HepG2 (cell line): ENCODE measurements at regions not wholly inside any gene's neighbourhood (a gene's known extent, or its start where the extent isn't known, plus 50 kb on each side); places are given as distances from the start of the nearest gene placed in this dataset.

Source experiments
- ATAC-seq: fragments of 200-7000 bp; cut with Tn5 transposase; 3 replicates; pipeline ENCODE4 v1.9.1; 2020; ENCODE audit warnings: mild to moderate bottlenecking, moderate library complexity
- BruUV-seq: library from RNA; stranded (reverse); fragments of 400-500 nt; replicated peaks from 2 replicates; lab custom pipeline; 2021; lab: Mats Ljungman, UMichigan
- CTCF ChIA-PET: fragments of 300-600 bp; formaldehyde crosslinking; extraction: SDS; loops from one replicate; lab custom pipeline; 2021; ENCODE audit warnings: low total read pairs, inconsistent platforms, low intra/inter-chr PET ratio; lab: Yijun Ruan, JAX
- POLR2A ChIA-PET: fragments of 350-600 bp; sonication (Branson Sonifier 250); formaldehyde crosslinking; loops from one replicate; lab custom pipeline; 2020; ENCODE audit warnings: antibody characterized with exemption, inconsistent platforms; lab: Yijun Ruan, JAX
- DNase-seq: peaks from one replicate; pipeline ENCODE4 v3.0.0-alpha.2; 2015; ENCODE audit warnings: low spot score
- FAIRE-seq: peaks from 3 replicates; lab custom pipeline; 2011; peaks lifted over from hg19 to GRCh38; lab: Jason Lieb, UNC
- H2AFZ ChIP-seq: one replicate; pipeline ENCODE4 v1.6.1; 2011; ENCODE audit warnings: low read length, inconsistent platforms
- H3K27ac ChIP-seq: fragments of 300-600 bp; 3 replicates; pipeline ENCODE4 v1.8.0; 2011; ENCODE audit warnings: mixed run types, mild to moderate bottlenecking, mixed read lengths, low read length, inconsistent platforms; ENCODE audit not compliant: insufficient read depth; ENCODE audit errors: extremely low read length
- H3K27me3 ChIP-seq, 2 experiments: fragments of 200-600 bp in 1 of 2; 2 replicates in 1 of 2; 3 replicates in 1 of 2; pipeline versions ENCODE4 v1.6.0 to v1.8.0; 2011; ENCODE audit warnings: low read length in 2 of 2, mild to moderate bottlenecking in 2 of 2, moderate library complexity in 2 of 2, inconsistent platforms in 1 of 2; ENCODE audit not compliant: insufficient read depth in 2 of 2, control insufficient read depth in 1 of 2
- H3K36me3 ChIP-seq, 2 experiments: fragments of 200-600 bp in 1 of 2; replicated peaks in 1 of 2; 2 replicates in 1 of 2; 3 replicates in 1 of 2; pipeline versions ENCODE4 v1.5.1 to v1.8.0; 2011; ENCODE audit warnings: low read length in 2 of 2, inconsistent platforms in 1 of 2; ENCODE audit not compliant: insufficient read depth in 2 of 2, control insufficient read depth in 1 of 2
- H3K4me1 ChIP-seq: 2 replicates; pipeline ENCODE4 v1.5.1; 2012; ENCODE audit warnings: low read length, inconsistent platforms; ENCODE audit not compliant: insufficient read depth
- H3K4me2 ChIP-seq: 2 replicates; pipeline ENCODE4 v1.6.0; 2011; ENCODE audit warnings: low read depth, low read length, inconsistent platforms
- H3K4me3 ChIP-seq, 3 experiments: fragments of 200-600 bp in 1 of 3; sonication (generic), shearing (Covaris generic) in 1 of 3; replicated peaks in 1 of 3; 2 replicates each; pipeline ENCODE4 v1.5.1; 2011 to 2016; ENCODE audit warnings: low read length in 3 of 3, inconsistent platforms in 2 of 3, low read depth in 2 of 3, mild to moderate bottlenecking in 2 of 3, control low read depth in 1 of 3, mixed read lengths in 1 of 3; ENCODE audit not compliant: insufficient read depth in 1 of 3
- H3K79me2 ChIP-seq: one replicate; pipeline ENCODE4 v1.6.1; 2011; ENCODE audit warnings: low read length, inconsistent platforms; ENCODE audit not compliant: insufficient read depth
- H3K9ac ChIP-seq: 2 replicates; pipeline ENCODE4 v1.6.0; 2011; ENCODE audit warnings: mild to moderate bottlenecking, low read depth, low read length, inconsistent platforms; ENCODE audit not compliant: insufficient read depth
- H3K9me3 ChIP-seq: 2 replicates; pipeline ENCODE4 v1.5.1; 2012; ENCODE audit warnings: mild to moderate bottlenecking, low read length
- H4K20me1 ChIP-seq: 2 replicates; pipeline ENCODE4 v1.6.0; 2011; ENCODE audit warnings: inconsistent platforms, mild to moderate bottlenecking, low read length, moderate library complexity; ENCODE audit not compliant: insufficient read depth
- HOMEZ ChIP-seq: IDR thresholded peaks from 2 replicates; pipeline ENCODE4 v1.6.1; 2016; ENCODE audit warnings: low read depth
- IKZF1 ChIP-seq: fragments of 450-650 bp; IDR thresholded peaks from 2 replicates; pipeline ENCODE4 v1.7.1; 2016
- NFYC ChIP-seq: IDR thresholded peaks from 2 replicates; pipeline ENCODE4 v1.6.1; 2016; ENCODE audit warnings: missing genetic modification reagents, missing compliant biosample characterization
- RCOR2 ChIP-seq: IDR thresholded peaks from 2 replicates; pipeline ENCODE4 v1.6.1; 2016; ENCODE audit warnings: missing biosample characterization, missing genetic modification reagents
- ZIK1 ChIP-seq: sonication (generic); formaldehyde crosslinking; IDR thresholded peaks from 2 replicates; pipeline ENCODE4 v1.5.0; 2020; ENCODE audit warnings: mild to moderate bottlenecking, low read depth, missing genetic modification reagents, borderline replicate concordance
- ZNF337 ChIP-seq: sonication (generic); formaldehyde crosslinking; IDR thresholded peaks from 2 replicates; pipeline ENCODE4 v1.5.1; 2020; ENCODE audit warnings: missing genetic modification reagents, low read depth, mild to moderate bottlenecking, borderline replicate concordance
- ZNF580 ChIP-seq: IDR thresholded peaks from 2 replicates; pipeline ENCODE4 v1.6.1; 2016; ENCODE audit warnings: low read depth, borderline replicate concordance
- ZSCAN25 ChIP-seq: sonication (generic); formaldehyde crosslinking; IDR thresholded peaks from 2 replicates; pipeline ENCODE4 v1.8.0; 2022; ENCODE audit warnings: mild to moderate bottlenecking, missing genetic modification reagents
- ZUFSP ChIP-seq: sonication (generic); formaldehyde crosslinking; IDR thresholded peaks from 2 replicates; pipeline ENCODE4 v1.9.0; 2021; ENCODE audit warnings: missing genetic modification reagents, mild to moderate bottlenecking, borderline replicate concordance
- WGBS: methylation state at CpG from one replicate; pipeline ENCODE4 v1.1.6; 2017; ENCODE audit warnings: low lambda C conversion rate; 5-methylcytosine and 5-hydroxymethylcytosine counted together
- in situ Hi-C: cut with HindIII; loops from 2 replicates; pipeline ENCODE4 v1.10.0; 2017; ENCODE audit warnings: low pct_unique_long_range_greater_than_20kb; ENCODE audit not compliant: extremely low pct_ligation_motif_present
- intact Hi-C: fragments of 100-400 bp; cut with micrococcal nuclease; formaldehyde crosslinking; loops from one replicate; pipeline ENCODE4 v1.10.0; 2022; ENCODE audit not compliant: unreplicated experiment
- TF ChIP-seq, protein P1 (sequence below): sonication (generic); formaldehyde crosslinking; IDR thresholded peaks from 2 replicates; pipeline ENCODE4 v1.5.1; 2020; ENCODE audit warnings: mild to moderate bottlenecking, missing genetic modification reagents, borderline replicate concordance
- TF ChIP-seq, protein P2 (sequence below): conservative IDR thresholded peaks from 2 replicates; pipeline ENCODE4 v1.6.1; 2018; ENCODE audit warnings: missing genetic modification reagents

DNA sequence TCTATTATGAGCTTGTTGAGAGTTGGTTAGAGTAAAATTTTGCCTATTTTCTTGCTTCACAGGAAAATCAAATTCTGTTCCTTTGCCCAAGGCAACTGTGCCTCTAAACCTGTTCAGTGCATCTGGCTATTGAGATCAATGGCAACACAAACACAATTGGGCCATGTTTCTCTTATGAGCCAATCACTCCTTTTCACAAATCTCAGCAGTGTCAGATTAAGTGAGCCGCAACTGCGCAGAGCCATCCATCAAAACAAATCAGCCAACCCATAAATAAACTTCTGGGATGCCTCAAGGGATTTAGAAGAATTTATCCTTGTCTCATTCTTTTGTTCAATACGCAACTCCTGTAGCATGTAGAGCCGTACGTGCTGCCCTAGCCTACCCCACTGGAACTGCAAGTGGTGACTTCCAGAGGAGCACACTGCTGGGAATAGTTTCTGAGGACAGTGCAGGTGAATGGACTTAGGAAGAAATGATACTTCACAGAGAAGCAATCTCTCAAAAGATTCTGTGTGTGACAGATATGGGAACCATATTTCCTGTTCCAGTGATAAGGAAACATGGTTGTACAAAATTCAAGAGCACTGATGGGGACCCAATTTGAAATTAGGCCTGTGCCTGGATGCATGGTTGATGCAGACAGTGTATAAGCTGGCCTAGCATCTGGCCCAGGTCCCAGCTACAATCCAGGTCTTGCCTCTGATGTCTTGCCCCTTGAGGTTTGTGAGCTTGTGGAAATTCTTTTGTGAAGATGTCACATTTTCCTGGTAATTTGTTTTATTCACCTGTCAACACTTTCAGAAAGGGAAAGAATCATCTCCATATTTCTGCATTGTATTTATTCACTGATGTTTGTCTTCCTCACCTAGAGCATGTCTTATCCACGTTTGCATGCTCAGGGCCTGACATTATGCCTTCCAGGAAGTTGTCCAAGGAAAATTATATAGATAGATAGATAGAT lies 166.2 kb downstream of the URB2 start (continued):
- TF ChIP-seq, protein P1, sequence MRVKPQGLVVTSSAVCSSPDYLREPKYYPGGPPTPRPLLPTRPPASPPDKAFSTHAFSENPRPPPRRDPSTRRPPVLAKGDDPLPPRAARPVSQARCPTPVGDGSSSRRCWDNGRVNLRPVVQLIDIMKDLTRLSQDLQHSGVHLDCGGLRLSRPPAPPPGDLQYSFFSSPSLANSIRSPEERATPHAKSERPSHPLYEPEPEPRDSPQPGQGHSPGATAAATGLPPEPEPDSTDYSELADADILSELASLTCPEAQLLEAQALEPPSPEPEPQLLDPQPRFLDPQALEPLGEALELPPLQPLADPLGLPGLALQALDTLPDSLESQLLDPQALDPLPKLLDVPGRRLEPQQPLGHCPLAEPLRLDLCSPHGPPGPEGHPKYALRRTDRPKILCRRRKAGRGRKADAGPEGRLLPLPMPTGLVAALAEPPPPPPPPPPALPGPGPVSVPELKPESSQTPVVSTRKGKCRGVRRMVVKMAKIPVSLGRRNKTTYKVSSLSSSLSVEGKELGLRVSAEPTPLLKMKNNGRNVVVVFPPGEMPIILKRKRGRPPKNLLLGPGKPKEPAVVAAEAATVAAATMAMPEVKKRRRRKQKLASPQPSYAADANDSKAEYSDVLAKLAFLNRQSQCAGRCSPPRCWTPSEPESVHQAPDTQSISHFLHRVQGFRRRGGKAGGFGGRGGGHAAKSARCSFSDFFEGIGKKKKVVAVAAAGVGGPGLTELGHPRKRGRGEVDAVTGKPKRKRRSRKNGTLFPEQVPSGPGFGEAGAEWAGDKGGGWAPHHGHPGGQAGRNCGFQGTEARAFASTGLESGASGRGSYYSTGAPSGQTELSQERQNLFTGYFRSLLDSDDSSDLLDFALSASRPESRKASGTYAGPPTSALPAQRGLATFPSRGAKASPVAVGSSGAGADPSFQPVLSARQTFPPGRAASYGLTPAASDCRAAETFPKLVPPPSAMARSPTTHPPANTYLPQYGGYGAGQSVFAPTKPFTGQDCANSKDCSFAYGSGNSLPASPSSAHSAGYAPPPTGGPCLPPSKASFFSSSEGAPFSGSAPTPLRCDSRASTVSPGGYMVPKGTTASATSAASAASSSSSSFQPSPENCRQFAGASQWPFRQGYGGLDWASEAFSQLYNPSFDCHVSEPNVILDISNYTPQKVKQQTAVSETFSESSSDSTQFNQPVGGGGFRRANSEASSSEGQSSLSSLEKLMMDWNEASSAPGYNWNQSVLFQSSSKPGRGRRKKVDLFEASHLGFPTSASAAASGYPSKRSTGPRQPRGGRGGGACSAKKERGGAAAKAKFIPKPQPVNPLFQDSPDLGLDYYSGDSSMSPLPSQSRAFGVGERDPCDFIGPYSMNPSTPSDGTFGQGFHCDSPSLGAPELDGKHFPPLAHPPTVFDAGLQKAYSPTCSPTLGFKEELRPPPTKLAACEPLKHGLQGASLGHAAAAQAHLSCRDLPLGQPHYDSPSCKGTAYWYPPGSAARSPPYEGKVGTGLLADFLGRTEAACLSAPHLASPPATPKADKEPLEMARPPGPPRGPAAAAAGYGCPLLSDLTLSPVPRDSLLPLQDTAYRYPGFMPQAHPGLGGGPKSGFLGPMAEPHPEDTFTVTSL (CRISPR knock-in tag), result no peak
- TF ChIP-seq NFYC (CRISPR knock-in tag), result no peak
- TF ChIP-seq RCOR2, result no peak
- TF ChIP-seq, all 625 proteins: peak for 0

DNA sequence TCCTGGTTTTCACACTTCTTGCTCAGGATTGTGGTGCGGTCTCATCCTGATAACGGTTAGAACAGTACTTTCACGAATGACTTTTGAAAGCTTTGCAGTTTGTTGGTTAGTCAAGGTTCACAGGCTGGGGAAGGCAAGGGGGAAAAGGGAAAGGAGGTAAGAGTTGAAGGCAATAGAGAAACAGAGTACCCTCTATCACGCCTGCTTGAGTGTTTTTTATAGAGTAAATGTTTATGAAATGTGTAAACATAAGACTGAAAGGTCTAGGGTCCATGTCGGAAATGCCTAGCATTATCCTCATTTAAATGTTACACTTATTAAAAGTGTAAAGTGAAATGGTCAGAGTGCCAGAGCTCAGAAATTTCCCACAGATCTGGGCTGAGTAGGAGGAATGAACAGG lies 167.4 kb downstream of the URB2 start:
- 44% methylated on average over 5 of the region's 5 CpGs for WGBS
- Histone ChIP-seq H2AFZ (no peak overlapping the region), H3K79me2 (no peaks in the 10 kb centered on the region), H3K9ac (no peak overlapping the region), H3K27me3 (no peaks in the 10 kb centered on the region), H3K36me3 (no peaks in the 10 kb centered on the region), H3K27ac (no peak overlapping the region), H3K4me1 (no peaks in the 10 kb centered on the region), H3K4me3 (no peak overlapping the region), H3K9me3 (no peaks in the 10 kb centered on the region), H3K4me2 (no peak overlapping the region)
- in situ Hi-C loops (no loop called here), intact Hi-C loops (no loop called here)
- ChIA-PET CTCF (no interaction called here), POLR2A (no interaction called here)
- no peak for DNase-seq
- no peak for FAIRE-seq
- no TSS peak for BruUV-seq
- no peak for ATAC-seq
- TF ChIP-seq IKZF1 (no peak), ZNF337 (no peak), ZNF580 (no peak), ZSCAN25 (CRISPR knock-in tag) (no peak), ZUFSP (no peak), HOMEZ (no peak), ZIK1 (CRISPR knock-in tag) (no peak)
- TF ChIP-seq, protein P2, sequence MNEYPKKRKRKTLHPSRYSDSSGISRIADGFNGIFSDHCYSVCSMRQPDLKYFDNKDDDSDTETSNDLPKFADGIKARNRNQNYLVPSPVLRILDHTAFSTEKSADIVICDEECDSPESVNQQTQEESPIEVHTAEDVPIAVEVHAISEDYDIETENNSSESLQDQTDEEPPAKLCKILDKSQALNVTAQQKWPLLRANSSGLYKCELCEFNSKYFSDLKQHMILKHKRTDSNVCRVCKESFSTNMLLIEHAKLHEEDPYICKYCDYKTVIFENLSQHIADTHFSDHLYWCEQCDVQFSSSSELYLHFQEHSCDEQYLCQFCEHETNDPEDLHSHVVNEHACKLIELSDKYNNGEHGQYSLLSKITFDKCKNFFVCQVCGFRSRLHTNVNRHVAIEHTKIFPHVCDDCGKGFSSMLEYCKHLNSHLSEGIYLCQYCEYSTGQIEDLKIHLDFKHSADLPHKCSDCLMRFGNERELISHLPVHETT, result no peak
- TF ChIP-seq, all 625 proteins: peak for 0
- H4K20me1 ChIP-seq, result no peaks in the 10 kb centered on the region
